ENCODE measurements at regions not wholly inside any gene's neighbourhood (a gene's known extent, or its start where the extent isn't known, plus 50 kb on each side); places are given as distances from the start of the nearest gene placed in this dataset.

DNA sequence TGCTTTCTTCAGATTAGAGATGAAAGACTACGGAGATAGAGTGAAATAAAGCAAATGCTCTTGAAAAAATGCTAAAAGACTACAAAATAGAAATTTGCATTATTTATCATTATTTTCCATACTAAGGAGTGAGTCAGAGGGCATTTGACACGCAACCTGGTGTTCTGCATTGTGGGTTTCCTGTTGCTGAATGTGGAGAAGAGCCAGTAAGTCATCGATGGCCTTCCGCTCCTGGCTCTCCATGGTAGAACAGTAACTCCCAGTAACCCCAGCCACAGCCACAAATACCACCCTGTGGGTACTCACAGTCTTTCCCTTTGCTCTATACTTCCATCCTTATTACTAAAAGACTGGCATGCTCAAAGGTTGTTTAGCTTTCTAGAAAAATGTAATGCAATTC lies 61.5 kb downstream of the CGGBP1 start:
- TF ChIP-seq POLR2A (IDR thresholded peaks at IDR 0.05): no peak
- TF ChIP-seq, protein P1, sequence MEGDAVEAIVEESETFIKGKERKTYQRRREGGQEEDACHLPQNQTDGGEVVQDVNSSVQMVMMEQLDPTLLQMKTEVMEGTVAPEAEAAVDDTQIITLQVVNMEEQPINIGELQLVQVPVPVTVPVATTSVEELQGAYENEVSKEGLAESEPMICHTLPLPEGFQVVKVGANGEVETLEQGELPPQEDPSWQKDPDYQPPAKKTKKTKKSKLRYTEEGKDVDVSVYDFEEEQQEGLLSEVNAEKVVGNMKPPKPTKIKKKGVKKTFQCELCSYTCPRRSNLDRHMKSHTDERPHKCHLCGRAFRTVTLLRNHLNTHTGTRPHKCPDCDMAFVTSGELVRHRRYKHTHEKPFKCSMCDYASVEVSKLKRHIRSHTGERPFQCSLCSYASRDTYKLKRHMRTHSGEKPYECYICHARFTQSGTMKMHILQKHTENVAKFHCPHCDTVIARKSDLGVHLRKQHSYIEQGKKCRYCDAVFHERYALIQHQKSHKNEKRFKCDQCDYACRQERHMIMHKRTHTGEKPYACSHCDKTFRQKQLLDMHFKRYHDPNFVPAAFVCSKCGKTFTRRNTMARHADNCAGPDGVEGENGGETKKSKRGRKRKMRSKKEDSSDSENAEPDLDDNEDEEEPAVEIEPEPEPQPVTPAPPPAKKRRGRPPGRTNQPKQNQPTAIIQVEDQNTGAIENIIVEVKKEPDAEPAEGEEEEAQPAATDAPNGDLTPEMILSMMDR (IDR thresholded peaks at IDR 0.05 in 4 of 5, conservative IDR thresholded peaks at IDR 0.05 in 1 of 5): no peak

All from gastrocnemius medialis (tissue), 4 donors.